ENCODE measurements at regions not wholly inside any gene's neighbourhood (a gene's known extent, or its start where the extent isn't known, plus 50 kb on each side); places are given as distances from the start of the nearest gene placed in this dataset.

DNA sequence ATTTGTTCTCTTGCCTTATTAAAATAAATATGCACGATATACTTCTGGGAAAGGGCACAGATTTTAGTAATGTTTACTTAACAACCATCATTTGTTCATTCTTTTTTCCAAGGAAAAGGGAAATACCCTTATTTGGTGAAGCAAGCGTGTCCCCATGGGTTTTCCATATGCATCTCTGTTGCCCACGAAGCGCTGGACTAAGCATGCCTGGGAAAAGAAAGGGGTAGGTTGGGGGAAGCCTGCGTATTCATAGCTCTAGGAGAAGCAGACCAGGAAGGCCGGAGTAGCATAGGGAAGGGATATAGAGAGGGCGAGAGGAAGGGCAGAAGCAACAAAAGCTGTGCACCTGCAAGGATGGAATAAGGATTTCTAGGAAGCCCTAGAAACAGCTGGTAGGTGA lies 61.8 kb upstream of the ACO1 start:
- no peak for TF ChIP-seq POLR2A (IDR thresholded peaks at IDR 0.05; ENCODE audit: low read length)
- TF ChIP-seq GATA1 (IDR thresholded peaks at IDR 0.05; ENCODE audit: low read depth, low read length): no peak

Data from erythroblast (primary cell).